Tibial nerve (tissue), 4 donors: ENCODE measurements at regions not wholly inside any gene's neighbourhood (a gene's known extent, or its start where the extent isn't known, plus 50 kb on each side); places are given as distances from the start of the nearest gene placed in this dataset.

ENCODE experiments used
- DNase-seq, 2 donors: peaks; one replicate each; pipeline ENCODE4 v3.0.0-alpha.2; 2019; ENCODE audit warnings: low spot score in 2 of 2
- H3K27ac ChIP-seq, 4 donors: fragments of 200-600 bp; sonication (generic) in 3 of 4; one replicate each; pipeline ENCODE4 v1.5.1; 2017 to 2019; ENCODE audit warnings: mild to moderate bottlenecking in 1 of 4
- H3K27me3 ChIP-seq, 2 donors: fragments of 200-600 bp; sonication (generic) in 1 of 2; one replicate each; pipeline versions ENCODE4 v1.5.1 to v1.6.0; 2017 to 2019
- H3K36me3 ChIP-seq, 3 donors: fragments of 200-600 bp; sonication (generic); one replicate each; pipeline ENCODE4 v1.5.1; 2018 to 2019
- H3K4me1 ChIP-seq, 4 donors: fragments of 200-600 bp; sonication (generic) in 3 of 4; one replicate each; pipeline ENCODE4 v1.5.1; 2017 to 2019
- H3K4me3 ChIP-seq, 4 donors: fragments of 200-600 bp; sonication (generic) in 3 of 4; one replicate each; pipeline ENCODE4 v1.5.1; 2017 to 2019; ENCODE audit warnings: mild to moderate bottlenecking in 1 of 4, moderate library complexity in 1 of 4
- H3K9me3 ChIP-seq, 4 donors: fragments of 200-600 bp; sonication (generic) in 3 of 4; one replicate each; pipeline ENCODE4 v1.5.1; 2017 to 2019
- CTCF ChIP-seq, 5 experiments: fragments of 200-600 bp in 3 of 5; fragments of 450-650 bp in 2 of 5; sonication (generic) in 3 of 5; IDR thresholded peaks; one replicate each; pipeline ENCODE4 v1.5.1; 2016 to 2019; ENCODE audit warnings: antibody characterized with exemption in 5 of 5, mild to moderate bottlenecking in 3 of 5, moderate library complexity in 2 of 5
- EP300 ChIP-seq, 2 donors: sonication (generic); formaldehyde crosslinking; IDR thresholded peaks; one replicate each; pipeline ENCODE4 v1.6.1; 2017; ENCODE audit warnings: antibody characterized with exemption in 2 of 2, mild to moderate bottlenecking in 1 of 2
- POLR2A ChIP-seq, 2 donors: fragments of 450-650 bp; IDR thresholded peaks; one replicate each; pipeline ENCODE4 v1.6.1; 2017; ENCODE audit warnings: antibody characterized with exemption in 2 of 2, mild to moderate bottlenecking in 2 of 2, moderate library complexity in 2 of 2
- WGBS, 2 donors: methylation state at CpG; one replicate each; pipeline ENCODE4 v1.1.5; 2018; 5-methylcytosine and 5-hydroxymethylcytosine counted together

- Histone ChIP-seq H3K4me3 (no peak overlapping the region), H3K9me3 (no peaks in the 10 kb centered on the region), H3K36me3 (no peaks in the 10 kb centered on the region), H3K27ac (no peak overlapping the region), H3K27me3 (no peaks in the 10 kb centered on the region), H3K4me1 (peaks cover 0 to 3% (median 0%) of the 10 kb centered on the region in 4 donors)
- no peak for DNase-seq
- TF ChIP-seq CTCF (IDR thresholded peaks at IDR 0.05): no peak
- TF ChIP-seq POLR2A (IDR thresholded peaks at IDR 0.05): no peak
- no peak for TF ChIP-seq EP300 (IDR thresholded peaks at IDR 0.05)
- WGBS, 2 donors: 75 to 80% methylated on average over 5 of the region's 5 CpGs
These were observed 212.7 kb downstream of the SLIT2 start for GRCh38 chr4:20464381-20464780.

- DNase-seq: no peak
- no peaks in the 10 kb centered on the region for H3K4me1 ChIP-seq
- TF ChIP-seq EP300 (IDR thresholded peaks at IDR 0.05) (no peak), CTCF (IDR thresholded peaks at IDR 0.05) (no peak), POLR2A (IDR thresholded peaks at IDR 0.05) (no peak)
- H3K36me3 ChIP-seq: no peaks in the 10 kb centered on the region
- H3K4me3 ChIP-seq: no peak overlapping the region
- no peaks in the 10 kb centered on the region for H3K27me3 ChIP-seq
- H3K9me3 ChIP-seq: no peaks in the 10 kb centered on the region
- no peak overlapping the region for H3K27ac ChIP-seq
These were observed 222.4 kb downstream of the SLIT2 start for GRCh38 chr4:20474119-20474518.

DNA sequence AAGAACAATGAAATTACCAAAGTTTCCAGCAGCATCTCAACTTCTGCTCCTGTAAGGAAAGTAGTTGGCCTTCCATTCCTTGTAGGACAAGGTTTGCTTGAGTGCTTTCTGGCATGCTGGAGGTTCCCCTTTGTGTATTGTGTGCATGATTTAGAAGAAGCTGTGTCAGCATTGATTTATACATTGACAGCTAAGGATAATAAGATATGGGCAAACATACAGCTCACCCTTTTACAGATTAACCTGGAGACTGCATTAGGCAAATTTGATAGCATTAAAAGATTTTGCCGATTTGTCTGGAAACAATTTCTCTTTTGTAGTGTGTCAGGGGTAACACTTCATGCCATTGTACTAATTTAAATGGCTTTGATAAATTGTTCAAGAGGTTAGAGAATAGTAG lies 221.8 kb upstream of the PACRGL start:
- no peak for DNase-seq
- H3K9me3 ChIP-seq: no peaks in the 10 kb centered on the region
- H3K27ac ChIP-seq: no peak overlapping the region
- no peaks in the 10 kb centered on the region for H3K36me3 ChIP-seq
- no peaks in the 10 kb centered on the region for H3K4me1 ChIP-seq
- 57 to 65% methylated on average over 1 of the region's 1 CpG for WGBS, 2 donors
- H3K4me3 ChIP-seq: no peak overlapping the region
- TF ChIP-seq EP300 (IDR thresholded peaks at IDR 0.05) (no peak), CTCF (IDR thresholded peaks at IDR 0.05) (no peak), POLR2A (IDR thresholded peaks at IDR 0.05) (no peak)
- H3K27me3 ChIP-seq: no peaks in the 10 kb centered on the region

DNA sequence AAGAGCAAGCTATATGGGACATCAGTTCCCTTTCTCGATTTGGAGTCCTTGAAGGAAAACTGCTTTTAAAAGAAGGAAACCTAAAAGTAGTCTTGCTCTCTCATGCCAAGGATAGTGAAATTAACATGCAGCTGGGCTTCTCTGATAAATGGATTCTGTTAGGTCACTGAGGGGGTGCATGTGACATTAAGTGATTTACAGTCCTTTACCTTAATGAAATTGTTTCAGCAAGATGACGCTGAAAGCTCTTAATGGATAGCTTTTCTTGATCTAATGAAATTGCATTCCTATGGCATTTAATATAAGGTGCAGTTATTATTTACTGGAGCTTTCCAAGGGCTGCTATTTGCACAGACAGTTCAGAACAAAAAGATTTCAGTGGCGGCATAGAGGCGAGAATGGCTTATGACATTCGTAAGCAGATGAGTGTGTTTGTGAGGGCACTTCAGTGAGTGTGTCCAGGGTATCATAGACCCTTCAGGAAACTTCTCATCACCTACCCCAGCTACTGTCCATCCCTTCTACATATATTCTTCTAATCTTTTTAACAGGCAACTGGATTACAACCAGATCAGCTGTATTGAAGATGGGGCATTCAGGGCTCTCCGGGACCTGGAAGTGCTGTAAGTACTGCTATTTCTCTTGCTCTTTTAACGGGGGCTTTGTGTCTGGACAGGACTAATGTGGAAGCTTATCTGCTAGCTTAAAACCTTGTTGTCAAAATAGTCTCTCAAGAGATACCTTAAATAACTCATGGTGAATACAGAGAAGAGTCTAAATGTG lies 219.9 kb upstream of the PACRGL start:
- Histone ChIP-seq H3K27ac (no peak overlapping the region), H3K36me3 (no peaks in the 10 kb centered on the region), H3K9me3 (no peaks in the 10 kb centered on the region), H3K4me3 (no peak overlapping the region), H3K4me1 (no peaks in the 10 kb centered on the region), H3K27me3 (no peaks in the 10 kb centered on the region)
- 77 to 83% methylated on average over 7 of the region's 7 CpGs for WGBS, 2 donors
- TF ChIP-seq EP300 (IDR thresholded peaks at IDR 0.05) (no peak), CTCF (IDR thresholded peaks at IDR 0.05) (no peak), POLR2A (IDR thresholded peaks at IDR 0.05) (no peak)
- no peak for DNase-seq

GRCh38 chr4:20483416-20483815 lies 216.8 kb upstream of the PACRGL start:
- Histone ChIP-seq H3K4me1 (peaks cover 0 to 11% (median 0%) of the 10 kb centered on the region in 4 donors), H3K27me3 (no peaks in the 10 kb centered on the region), H3K27ac (no peak overlapping the region), H3K9me3 (no peaks in the 10 kb centered on the region), H3K36me3 (no peaks in the 10 kb centered on the region), H3K4me3 (no peak overlapping the region)
- 67 to 75% methylated on average over 1 of the region's 1 CpG for WGBS, 2 donors
- TF ChIP-seq POLR2A (IDR thresholded peaks at IDR 0.05) (no peak), EP300 (IDR thresholded peaks at IDR 0.05) (no peak), CTCF (IDR thresholded peaks at IDR 0.05) (no peak)
- DNase-seq: no peak
